Hepatocyte (in vitro differentiated cells): ENCODE measurements at regions not wholly inside any gene's neighbourhood (a gene's known extent, or its start where the extent isn't known, plus 50 kb on each side); places are given as distances from the start of the nearest gene placed in this dataset.

Source experiments
- DNase-seq: peaks from one replicate; pipeline ENCODE4 v3.0.0-alpha.2; 2016; ENCODE audit warnings: low spot score
- H2AFZ ChIP-seq: fragments of 200-600 bp; sonication (generic); 2 replicates; pipeline ENCODE4 v1.6.0; 2016; ENCODE audit warnings: antibody characterized with exemption, mild to moderate bottlenecking
- H3K27ac ChIP-seq: fragments of 200-600 bp; sonication (generic); 2 replicates; pipeline ENCODE4 v1.5.1; 2016; ENCODE audit warnings: mild to moderate bottlenecking
- H3K27me3 ChIP-seq: fragments of 200-600 bp; sonication (generic); 2 replicates; pipeline ENCODE4 v1.6.1; 2016
- H3K36me3 ChIP-seq: fragments of 200-600 bp; sonication (generic); replicated peaks from 2 replicates; pipeline ENCODE4 v1.5.1; 2016; ENCODE audit warnings: low read depth; ENCODE audit not compliant: insufficient read depth
- H3K4me1 ChIP-seq: fragments of 200-600 bp; sonication (generic); 2 replicates; pipeline ENCODE4 v1.5.1; 2016; ENCODE audit warnings: mild to moderate bottlenecking, moderate library complexity; ENCODE audit not compliant: insufficient read depth
- H3K4me2 ChIP-seq: fragments of 200-600 bp; sonication (generic); 2 replicates; pipeline ENCODE4 v1.6.0; 2016
- H3K4me3 ChIP-seq: fragments of 200-600 bp; sonication (generic); 2 replicates; pipeline ENCODE4 v1.5.1; 2016; ENCODE audit warnings: mild to moderate bottlenecking
- H3K79me2 ChIP-seq: fragments of 200-600 bp; sonication (generic); 2 replicates; pipeline ENCODE4 v1.6.0; 2017; ENCODE audit warnings: mild to moderate bottlenecking
- H3K9me2 ChIP-seq: fragments of 200-600 bp; sonication (generic); replicated peaks from 2 replicates; pipeline ENCODE4 v1.6.0; 2017; ENCODE audit warnings: mild to moderate bottlenecking; ENCODE audit not compliant: insufficient read depth
- H3K9me3 ChIP-seq: fragments of 200-600 bp; sonication (generic); 2 replicates; pipeline ENCODE4 v1.5.1; 2016; ENCODE audit warnings: low read depth, mild to moderate bottlenecking
- H4K20me1 ChIP-seq: fragments of 200-600 bp; sonication (generic); 2 replicates; pipeline ENCODE4 v1.6.0; 2016; ENCODE audit warnings: mild to moderate bottlenecking; ENCODE audit not compliant: insufficient read depth, poor library complexity, severe bottlenecking
- CTCF ChIP-seq: fragments of 200-600 bp; sonication (generic); IDR thresholded peaks from 2 replicates; pipeline ENCODE4 v1.5.1; 2016; ENCODE audit warnings: antibody characterized with exemption, mild to moderate bottlenecking; ENCODE audit not compliant: poor library complexity
- EZH2 ChIP-seq: fragments of 200-600 bp; sonication (generic); IDR thresholded peaks from 2 replicates; pipeline ENCODE4 v1.6.1; 2016; ENCODE audit warnings: antibody characterized with exemption, mild to moderate bottlenecking, borderline replicate concordance
- EZH2phosphoT487 ChIP-seq: fragments of 200-600 bp; sonication (generic); IDR thresholded peaks from one replicate; pipeline ENCODE4 v1.6.1; 2018; ENCODE audit warnings: antibody characterized with exemption, mild to moderate bottlenecking, low read depth, moderate library complexity; ENCODE audit not compliant: unreplicated experiment, severe bottlenecking
- WGBS: methylation state at CpG from one replicate; pipeline ENCODE4 v1.1.6; 2016; ENCODE audit warnings: low lambda C conversion rate; ENCODE audit errors: missing lambda C conversion rate; 5-methylcytosine and 5-hydroxymethylcytosine counted together

GRCh38 chr13:95352486-95352885 is 51.2 kb upstream of the ABCC4 start:
- TF ChIP-seq CTCF (no peak), EZH2 (no peak)
- DNase-seq, result no peak
- Histone ChIP-seq H2AFZ (no peak overlapping the region), H3K27me3 (no peaks in the 10 kb centered on the region), H3K4me3 (no peak overlapping the region), H3K36me3 (no peaks in the 10 kb centered on the region), H3K4me1 (peaks cover 13% of the 10 kb centered on the region), H3K4me2 (no peak overlapping the region), H3K9me3 (no peaks in the 10 kb centered on the region), H3K79me2 (no peaks in the 10 kb centered on the region), H3K27ac (no peak overlapping the region), H4K20me1 (no peaks in the 10 kb centered on the region), H3K9me2 (no peaks in the 10 kb centered on the region)
- WGBS, result 89% methylated on average over 1 of the region's 1 CpG

DNA sequence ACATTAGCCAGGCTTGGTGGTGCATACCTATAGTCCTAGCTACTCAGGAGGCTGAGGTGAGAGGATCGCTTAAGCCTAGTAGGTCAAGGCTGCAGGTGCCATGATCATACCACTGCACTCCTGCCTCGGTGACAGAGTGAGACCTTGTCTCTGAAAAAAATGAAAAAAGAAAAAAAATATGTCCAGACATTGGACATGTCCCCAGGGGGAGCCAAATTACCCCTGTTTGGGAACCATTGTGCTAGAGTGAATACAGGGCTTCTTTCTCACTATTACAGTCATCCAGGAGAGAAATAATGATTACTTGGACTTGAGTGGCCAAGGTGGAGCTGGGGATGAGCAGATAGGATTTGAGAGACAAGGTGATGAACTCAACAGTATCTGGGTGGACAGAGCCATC is 52.9 kb upstream of the ABCC4 start:
- 100% methylated on average over 2 of the region's 2 CpGs for WGBS

GRCh38 chr13:95354680-95355487 is 53.6 kb upstream of the ABCC4 start:
- H3K4me2 ChIP-seq, result peak overlapping the region; percentile 19
- no peaks in the 10 kb centered on the region for H3K27me3 ChIP-seq
- TF ChIP-seq CTCF, result no peak
- H2AFZ ChIP-seq, result peak overlapping the region; percentile 6
- no peaks in the 10 kb centered on the region for H4K20me1 ChIP-seq
- peaks cover 13% of the 10 kb centered on the region for H3K4me1 ChIP-seq
- WGBS, result 46% methylated on average over 4 of the region's 4 CpGs
- no peaks in the 10 kb centered on the region for H3K9me3 ChIP-seq
- no peaks in the 10 kb centered on the region for H3K79me2 ChIP-seq
- H3K4me3 ChIP-seq, result no peak overlapping the region
- H3K27ac ChIP-seq, result peak overlapping the region; percentile 66
- H3K36me3 ChIP-seq, result no peaks in the 10 kb centered on the region
- DNase-seq, result peak; percentile 28
- no peaks in the 10 kb centered on the region for H3K9me2 ChIP-seq

More for the DNA sequence above, 52.9 kb upstream of the ABCC4 start:
- Histone ChIP-seq H3K27me3 (no peaks in the 10 kb centered on the region), H3K36me3 (no peaks in the 10 kb centered on the region), H3K9me3 (no peaks in the 10 kb centered on the region), H3K4me3 (no peak overlapping the region), H4K20me1 (no peaks in the 10 kb centered on the region), H3K9me2 (no peaks in the 10 kb centered on the region), H3K4me1 (peaks cover 13% of the 10 kb centered on the region), H3K4me2 (peak overlapping the region; percentile 19), H3K27ac (peak overlapping the region; percentile 66), H2AFZ (no peak overlapping the region), H3K79me2 (no peaks in the 10 kb centered on the region)
- TF ChIP-seq EZH2, result no peak
- no peak for DNase-seq

- DNase-seq, result peak; percentile 22
- no peaks in the 10 kb centered on the region for H3K9me2 ChIP-seq
- H3K27me3 ChIP-seq, result no peaks in the 10 kb centered on the region
- no peak for TF ChIP-seq EZH2phosphoT487
- TF ChIP-seq CTCF, result no peak
- TF ChIP-seq EZH2, result no peak
- H3K4me3 ChIP-seq, result no peak overlapping the region
- H3K9me3 ChIP-seq, result no peaks in the 10 kb centered on the region
- H3K27ac ChIP-seq, result peak overlapping the region; percentile 66
- WGBS, result 40% methylated on average over 6 of the region's 6 CpGs
- no peaks in the 10 kb centered on the region for H3K36me3 ChIP-seq
- H3K4me2 ChIP-seq, result peak overlapping the region; percentile 19
- peak overlapping the region; percentile 6 for H2AFZ ChIP-seq
- H3K79me2 ChIP-seq, result no peaks in the 10 kb centered on the region
- no peaks in the 10 kb centered on the region for H4K20me1 ChIP-seq
- peaks cover 13% of the 10 kb centered on the region for H3K4me1 ChIP-seq
These were observed 54.2 kb upstream of the ABCC4 start for GRCh38 chr13:95355494-95355893.
